GM23248 (cell line): ENCODE measurements at regions not wholly inside any gene's neighbourhood (a gene's known extent, or its start where the extent isn't known, plus 50 kb on each side); places are given as distances from the start of the nearest gene placed in this dataset.

ENCODE experiments used
- EZH2 ChIP-seq: fragments of 200-600 bp; sonication (generic); IDR thresholded peaks from 2 replicates; pipeline ENCODE4 v1.6.1; 2018; ENCODE audit warnings: antibody characterized with exemption, mild to moderate bottlenecking; ENCODE audit not compliant: insufficient read depth, poor library complexity, severe bottlenecking
- EZH2phosphoT487 ChIP-seq: fragments of 200-600 bp; sonication (generic); IDR thresholded peaks from 2 replicates; pipeline ENCODE4 v1.6.1; 2018; ENCODE audit warnings: antibody characterized with exemption, moderate library complexity, mild to moderate bottlenecking, low read depth; ENCODE audit not compliant: insufficient read depth

DNA sequence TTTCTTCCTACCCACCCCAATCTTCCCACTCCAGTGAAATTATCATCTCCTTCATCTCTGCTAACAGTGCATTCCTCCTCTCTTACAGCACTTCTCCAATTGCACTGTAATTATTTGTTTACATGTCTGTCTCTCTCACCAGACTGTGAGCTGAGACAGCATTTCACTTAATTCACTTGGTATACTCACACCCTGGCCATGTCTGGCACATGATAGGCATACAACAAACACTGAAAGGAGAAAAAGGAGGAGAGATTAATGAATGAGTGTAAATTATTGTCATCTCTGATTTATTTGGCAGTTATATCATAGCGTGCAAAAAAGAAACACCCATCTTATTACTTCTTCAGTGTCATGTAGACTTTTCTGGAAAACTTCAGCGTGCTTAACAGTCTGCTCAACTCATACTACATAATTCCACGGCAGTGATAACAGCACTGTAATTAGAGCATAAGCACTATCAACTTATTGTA, 452.3 kb downstream of the ADAMTS20 start:
- no peak for TF ChIP-seq EZH2
- TF ChIP-seq EZH2phosphoT487: no peak
